ENCODE measurements at regions not wholly inside any gene's neighbourhood (a gene's known extent, or its start where the extent isn't known, plus 50 kb on each side); places are given as distances from the start of the nearest gene placed in this dataset.
"Not testable (repeated sequence)": the region's sequence is repeated elsewhere in the genome, so short reads cannot be mapped to it uniquely, and the experiment has no call there.

DNA sequence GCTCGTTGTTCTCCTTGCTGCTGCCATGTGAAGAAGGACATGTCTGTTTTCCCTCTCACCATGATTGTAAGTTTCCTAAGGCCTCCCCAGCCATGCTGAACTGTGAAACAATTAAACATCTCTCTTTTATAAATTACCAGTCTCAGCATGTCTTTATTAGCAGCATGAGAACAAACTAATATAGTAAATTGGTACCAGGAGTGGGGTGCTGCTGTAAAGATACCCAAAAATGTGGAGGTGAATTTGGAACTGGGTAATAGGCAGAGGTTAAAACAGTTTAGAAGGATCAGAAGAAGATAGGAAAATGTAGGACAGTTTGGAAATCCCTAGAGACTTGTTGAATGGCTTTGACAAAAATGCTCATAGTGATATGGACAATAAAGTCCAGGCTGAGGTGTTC, 576.7 kb downstream of the EPM2A start:
- TF ChIP-seq, protein P1, sequence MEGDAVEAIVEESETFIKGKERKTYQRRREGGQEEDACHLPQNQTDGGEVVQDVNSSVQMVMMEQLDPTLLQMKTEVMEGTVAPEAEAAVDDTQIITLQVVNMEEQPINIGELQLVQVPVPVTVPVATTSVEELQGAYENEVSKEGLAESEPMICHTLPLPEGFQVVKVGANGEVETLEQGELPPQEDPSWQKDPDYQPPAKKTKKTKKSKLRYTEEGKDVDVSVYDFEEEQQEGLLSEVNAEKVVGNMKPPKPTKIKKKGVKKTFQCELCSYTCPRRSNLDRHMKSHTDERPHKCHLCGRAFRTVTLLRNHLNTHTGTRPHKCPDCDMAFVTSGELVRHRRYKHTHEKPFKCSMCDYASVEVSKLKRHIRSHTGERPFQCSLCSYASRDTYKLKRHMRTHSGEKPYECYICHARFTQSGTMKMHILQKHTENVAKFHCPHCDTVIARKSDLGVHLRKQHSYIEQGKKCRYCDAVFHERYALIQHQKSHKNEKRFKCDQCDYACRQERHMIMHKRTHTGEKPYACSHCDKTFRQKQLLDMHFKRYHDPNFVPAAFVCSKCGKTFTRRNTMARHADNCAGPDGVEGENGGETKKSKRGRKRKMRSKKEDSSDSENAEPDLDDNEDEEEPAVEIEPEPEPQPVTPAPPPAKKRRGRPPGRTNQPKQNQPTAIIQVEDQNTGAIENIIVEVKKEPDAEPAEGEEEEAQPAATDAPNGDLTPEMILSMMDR (CRISPR knock-in tag; IDR thresholded peaks at IDR 0.05) = not testable (repeated sequence)
- TF ChIP-seq SMC3 (IDR thresholded peaks at IDR 0.05; ENCODE audit: low read length); GLI4 (CRISPR knock-in tag; IDR thresholded peaks at IDR 0.05; ENCODE audit: borderline replicate concordance); FOXM1 (CRISPR knock-in tag; IDR thresholded peaks at IDR 0.05); SRY (CRISPR knock-in tag; IDR thresholded peaks at IDR 0.05): not testable (repeated sequence)
- TF ChIP-seq, protein P2, sequence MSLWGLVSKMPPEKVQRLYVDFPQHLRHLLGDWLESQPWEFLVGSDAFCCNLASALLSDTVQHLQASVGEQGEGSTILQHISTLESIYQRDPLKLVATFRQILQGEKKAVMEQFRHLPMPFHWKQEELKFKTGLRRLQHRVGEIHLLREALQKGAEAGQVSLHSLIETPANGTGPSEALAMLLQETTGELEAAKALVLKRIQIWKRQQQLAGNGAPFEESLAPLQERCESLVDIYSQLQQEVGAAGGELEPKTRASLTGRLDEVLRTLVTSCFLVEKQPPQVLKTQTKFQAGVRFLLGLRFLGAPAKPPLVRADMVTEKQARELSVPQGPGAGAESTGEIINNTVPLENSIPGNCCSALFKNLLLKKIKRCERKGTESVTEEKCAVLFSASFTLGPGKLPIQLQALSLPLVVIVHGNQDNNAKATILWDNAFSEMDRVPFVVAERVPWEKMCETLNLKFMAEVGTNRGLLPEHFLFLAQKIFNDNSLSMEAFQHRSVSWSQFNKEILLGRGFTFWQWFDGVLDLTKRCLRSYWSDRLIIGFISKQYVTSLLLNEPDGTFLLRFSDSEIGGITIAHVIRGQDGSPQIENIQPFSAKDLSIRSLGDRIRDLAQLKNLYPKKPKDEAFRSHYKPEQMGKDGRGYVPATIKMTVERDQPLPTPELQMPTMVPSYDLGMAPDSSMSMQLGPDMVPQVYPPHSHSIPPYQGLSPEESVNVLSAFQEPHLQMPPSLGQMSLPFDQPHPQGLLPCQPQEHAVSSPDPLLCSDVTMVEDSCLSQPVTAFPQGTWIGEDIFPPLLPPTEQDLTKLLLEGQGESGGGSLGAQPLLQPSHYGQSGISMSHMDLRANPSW (CRISPR knock-in tag; IDR thresholded peaks at IDR 0.05; ENCODE audit: borderline replicate concordance) = not testable (repeated sequence)

All from HepG2 (cell line).